LNCaP clone FGC (cell line): ENCODE measurements at regions not wholly inside any gene's neighbourhood (a gene's known extent, or its start where the extent isn't known, plus 50 kb on each side); places are given as distances from the start of the nearest gene placed in this dataset.

Source experiments
- DNase-seq: peaks from one replicate; pipeline ENCODE4 v3.0.0-alpha.2; 2011; ENCODE audit warnings: low read depth
- H3K4me3 ChIP-seq: 2 replicates; pipeline ENCODE4 v1.5.1; 2011; ENCODE audit warnings: mild to moderate bottlenecking, low read depth, low read length, control low read depth
- TF ChIP-seq, protein P1 (sequence below): IDR thresholded peaks from 2 replicates; pipeline ENCODE4 v1.5.1; 2012; ENCODE audit warnings: mild to moderate bottlenecking; ENCODE audit not compliant: control insufficient read depth, insufficient read depth; ENCODE audit errors: extremely low read depth

DNA sequence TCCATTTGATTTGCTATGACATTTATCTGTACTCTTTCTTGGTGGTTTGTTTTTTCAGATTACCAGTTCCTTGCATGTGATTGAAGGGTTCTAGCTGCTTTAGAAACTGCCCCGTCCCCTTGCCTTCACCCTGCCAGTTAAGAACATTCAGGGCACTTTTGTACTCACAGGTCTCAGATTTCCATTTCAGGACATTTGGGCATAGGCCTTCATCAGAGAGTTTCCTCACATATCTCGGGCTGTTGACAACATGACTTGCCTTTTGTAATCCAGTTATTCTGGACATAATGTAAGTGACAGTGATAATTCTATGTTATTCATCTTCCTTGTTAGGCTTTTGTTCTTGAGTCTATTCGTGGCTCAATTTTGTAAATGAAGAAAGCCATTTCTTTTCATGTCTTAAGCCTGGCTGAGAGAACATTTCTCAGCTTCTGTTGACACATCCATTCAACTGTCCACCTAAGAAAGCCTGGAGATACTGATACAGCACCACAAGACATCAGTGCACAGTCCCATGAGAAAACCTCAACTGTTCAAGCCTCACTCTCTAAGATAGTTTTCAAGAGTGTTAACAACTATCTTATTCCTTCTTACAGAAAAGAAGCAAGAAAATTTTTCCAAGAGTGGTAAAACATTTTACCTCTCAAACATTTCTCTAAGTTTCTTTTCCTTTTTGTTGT is 209.3 kb upstream of the SGK1 start:
- H3K4me3 ChIP-seq = no peak overlapping the region
- TF ChIP-seq, protein P1, sequence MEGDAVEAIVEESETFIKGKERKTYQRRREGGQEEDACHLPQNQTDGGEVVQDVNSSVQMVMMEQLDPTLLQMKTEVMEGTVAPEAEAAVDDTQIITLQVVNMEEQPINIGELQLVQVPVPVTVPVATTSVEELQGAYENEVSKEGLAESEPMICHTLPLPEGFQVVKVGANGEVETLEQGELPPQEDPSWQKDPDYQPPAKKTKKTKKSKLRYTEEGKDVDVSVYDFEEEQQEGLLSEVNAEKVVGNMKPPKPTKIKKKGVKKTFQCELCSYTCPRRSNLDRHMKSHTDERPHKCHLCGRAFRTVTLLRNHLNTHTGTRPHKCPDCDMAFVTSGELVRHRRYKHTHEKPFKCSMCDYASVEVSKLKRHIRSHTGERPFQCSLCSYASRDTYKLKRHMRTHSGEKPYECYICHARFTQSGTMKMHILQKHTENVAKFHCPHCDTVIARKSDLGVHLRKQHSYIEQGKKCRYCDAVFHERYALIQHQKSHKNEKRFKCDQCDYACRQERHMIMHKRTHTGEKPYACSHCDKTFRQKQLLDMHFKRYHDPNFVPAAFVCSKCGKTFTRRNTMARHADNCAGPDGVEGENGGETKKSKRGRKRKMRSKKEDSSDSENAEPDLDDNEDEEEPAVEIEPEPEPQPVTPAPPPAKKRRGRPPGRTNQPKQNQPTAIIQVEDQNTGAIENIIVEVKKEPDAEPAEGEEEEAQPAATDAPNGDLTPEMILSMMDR = no peak
- DNase-seq = no peak

DNA sequence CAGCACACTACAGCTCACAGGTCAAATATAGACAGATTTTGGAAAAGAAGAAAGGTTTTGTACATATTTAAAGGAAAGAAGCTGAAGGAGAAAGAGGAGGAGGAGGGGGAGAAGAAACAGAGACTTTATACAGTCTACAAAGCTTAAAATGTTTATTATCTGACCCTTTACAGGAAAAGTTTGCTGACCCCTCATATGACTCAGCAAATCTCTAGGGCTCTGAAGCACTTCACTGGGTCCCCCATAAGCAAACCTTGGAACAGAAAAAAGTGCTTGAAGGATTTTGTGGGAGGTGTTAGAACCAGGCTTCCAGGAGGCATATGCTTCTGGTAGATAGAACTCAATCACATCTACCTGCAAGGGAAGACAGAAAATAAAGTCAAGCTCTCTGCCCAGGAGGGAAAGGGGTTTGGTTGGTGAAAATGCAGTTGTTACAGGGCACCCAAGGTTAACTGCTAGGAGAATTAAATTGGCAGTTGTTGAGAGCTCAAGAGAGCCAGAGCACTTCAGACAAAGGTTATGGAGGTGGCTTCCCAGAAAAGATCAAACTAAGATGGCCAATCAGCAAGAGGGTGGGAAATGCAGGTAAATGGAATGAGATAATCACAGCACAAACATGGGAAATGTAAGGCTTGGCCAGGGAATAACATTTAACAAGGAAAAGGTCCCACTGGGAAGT is 207.4 kb upstream of the SGK1 start:
- TF ChIP-seq, protein P1 = no peak
- no peak for DNase-seq
- no peak overlapping the region for H3K4me3 ChIP-seq

DNA sequence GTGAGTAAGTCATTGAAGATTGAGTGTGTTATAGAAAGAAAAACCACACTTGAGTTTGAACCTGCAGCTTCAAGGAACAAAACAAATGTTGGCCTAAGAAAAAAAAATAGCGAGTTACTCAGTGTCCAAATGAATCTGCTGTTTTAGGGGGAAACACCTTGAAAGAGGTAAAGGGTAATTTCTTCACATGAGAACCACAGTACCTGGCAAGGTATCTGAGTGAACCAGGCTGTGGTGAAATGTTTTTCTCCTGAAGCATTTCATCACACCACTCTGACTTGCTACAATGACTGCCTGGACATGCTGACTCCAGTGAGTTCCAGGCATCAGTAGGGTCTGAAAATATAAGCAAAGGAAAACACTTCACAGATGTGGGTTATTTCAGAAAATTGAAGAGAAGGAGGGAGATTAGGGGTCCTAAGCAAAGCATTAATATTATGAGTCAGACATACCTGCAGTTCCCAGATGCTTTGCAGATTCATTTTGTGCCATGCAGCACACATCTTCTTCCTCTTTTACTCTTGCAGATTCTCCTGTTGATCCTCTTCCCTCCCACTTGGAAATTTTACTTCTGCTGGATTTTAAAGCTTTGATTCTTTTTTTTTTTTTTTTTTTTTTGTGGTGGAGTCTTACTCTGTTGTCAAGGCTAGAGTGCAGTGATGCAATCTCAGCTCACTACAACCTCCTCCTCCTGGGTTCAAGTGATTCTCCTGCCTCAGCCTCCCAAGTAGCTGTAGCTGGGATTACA is 206.2 kb upstream of the SGK1 start:
- TF ChIP-seq, protein P1 = no peak
- H3K4me3 ChIP-seq = no peak overlapping the region
- DNase-seq = no peak

DNA sequence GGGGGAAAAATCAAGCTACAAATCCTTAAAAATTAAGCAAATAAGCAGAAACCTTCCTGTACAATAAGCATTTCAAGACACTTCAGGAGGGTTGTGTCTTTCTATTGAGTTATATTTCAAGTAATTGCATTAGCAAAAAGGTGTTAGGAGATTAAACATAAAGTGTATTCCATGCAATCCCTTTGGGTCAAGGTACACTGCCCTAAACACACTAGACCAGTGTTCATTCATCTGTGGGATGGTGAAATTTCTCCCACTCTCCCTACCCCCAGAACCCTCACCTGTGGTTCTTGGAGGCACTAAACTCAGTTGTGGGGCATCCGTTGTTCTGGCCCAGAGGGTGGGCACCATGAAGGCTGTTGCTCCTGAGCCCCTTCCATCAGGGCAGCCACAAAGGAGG is 205.1 kb upstream of the SGK1 start:
- no peak for DNase-seq
- TF ChIP-seq, protein P1 = no peak
- no peak overlapping the region for H3K4me3 ChIP-seq

DNA sequence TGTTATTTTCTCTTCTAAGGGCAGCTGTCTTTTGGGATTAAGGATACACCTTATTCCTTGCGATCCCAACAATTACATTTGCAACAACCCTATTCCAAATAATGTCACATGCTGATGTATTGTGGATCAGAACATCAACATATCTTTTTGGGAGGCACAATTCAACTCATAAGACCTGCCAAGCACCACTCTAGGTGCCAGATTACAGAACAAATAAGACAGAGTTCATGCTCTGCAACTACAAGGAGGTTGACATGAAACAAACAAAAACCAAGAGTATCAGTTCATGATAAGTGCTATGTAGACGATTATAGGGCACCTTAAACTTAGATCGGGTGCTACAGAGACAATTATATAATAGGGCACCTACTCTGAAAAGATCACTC is 203.2 kb upstream of the SGK1 start:
- H3K4me3 ChIP-seq = no peak overlapping the region
- peak; percentile 13 for DNase-seq
- TF ChIP-seq, protein P1 = no peak

DNA sequence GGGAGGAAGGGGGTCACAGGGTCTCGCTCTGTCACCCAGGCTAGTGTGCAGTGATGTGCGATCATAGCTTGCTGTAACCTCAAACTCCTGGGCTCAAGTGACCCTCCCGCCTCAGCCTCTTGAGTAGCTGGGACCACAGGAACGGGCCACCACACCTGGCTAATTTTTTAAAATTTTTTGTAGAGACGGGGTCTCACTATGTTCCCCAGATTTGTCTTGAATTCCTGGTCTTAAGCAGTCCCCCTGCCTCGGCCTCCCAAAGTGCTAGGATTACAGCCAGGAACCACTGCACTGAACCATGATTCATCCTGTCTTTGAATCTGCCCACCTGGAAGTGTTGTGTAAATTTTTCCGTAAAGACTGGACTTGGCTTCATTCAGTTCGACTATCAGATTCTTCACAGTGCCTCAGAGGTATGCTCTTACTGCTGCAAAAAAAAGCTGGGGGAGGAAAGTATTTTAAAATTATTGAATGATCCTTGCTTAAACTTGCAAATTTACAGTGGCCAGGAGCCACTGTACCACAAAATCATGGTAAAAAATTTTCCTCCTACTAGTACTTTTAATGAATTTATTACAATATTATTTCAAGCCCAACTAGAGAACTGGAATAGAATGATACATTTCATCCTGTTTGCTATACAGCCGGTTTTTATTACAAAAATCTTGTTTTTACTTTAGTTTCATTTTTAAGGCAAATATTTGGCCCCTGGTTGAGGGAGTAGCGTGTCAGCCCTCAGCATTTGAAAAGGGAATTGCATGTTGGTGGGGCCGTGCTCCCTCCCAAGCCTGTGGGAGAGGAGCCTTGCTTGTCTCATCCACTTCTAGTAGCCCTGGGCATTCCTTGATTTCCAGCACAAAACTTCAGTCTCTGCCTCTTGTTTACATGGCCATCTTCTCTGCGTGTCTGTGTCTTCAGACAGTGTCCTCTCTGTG is 202.5 kb upstream of the SGK1 start:
- TF ChIP-seq, protein P1 = no peak
- DNase-seq = no peak
- no peak overlapping the region for H3K4me3 ChIP-seq
